Mucosa of gallbladder (tissue), 1 donor: ENCODE measurements at regions not wholly inside any gene's neighbourhood (a gene's known extent, or its start where the extent isn't known, plus 50 kb on each side); places are given as distances from the start of the nearest gene placed in this dataset.
"Not testable (repeated sequence)": the region's sequence is repeated elsewhere in the genome, so short reads cannot be mapped to it uniquely, and the experiment has no call there.

ENCODE experiments used
- DNase-seq: peaks from one replicate; pipeline ENCODE4 v3.0.0-alpha.2; 2020; ENCODE audit warnings: low spot score
- donor health status: DM: no; HTN: no; CAD: no.

DNA sequence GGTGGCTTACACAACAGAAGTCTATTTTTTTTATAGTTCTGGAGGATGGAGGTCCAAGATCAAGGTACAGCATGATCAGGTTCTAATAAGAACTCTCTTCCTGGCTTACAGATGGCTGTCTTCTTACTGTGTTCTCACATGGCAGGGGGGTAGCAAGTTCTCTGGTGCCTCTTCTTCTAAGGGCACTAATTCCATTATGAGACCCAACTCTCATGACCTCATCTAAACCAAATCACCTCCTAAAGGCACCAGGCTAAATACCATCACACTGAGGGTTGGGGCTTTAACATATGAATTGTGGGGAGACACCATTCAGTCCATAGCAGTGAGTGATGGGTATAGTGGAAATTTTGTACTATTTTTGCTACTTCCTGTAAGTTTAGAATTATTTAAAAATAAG lies 75.2 kb upstream of the SLC4A7 start:
- DNase-seq: no peak

DNA sequence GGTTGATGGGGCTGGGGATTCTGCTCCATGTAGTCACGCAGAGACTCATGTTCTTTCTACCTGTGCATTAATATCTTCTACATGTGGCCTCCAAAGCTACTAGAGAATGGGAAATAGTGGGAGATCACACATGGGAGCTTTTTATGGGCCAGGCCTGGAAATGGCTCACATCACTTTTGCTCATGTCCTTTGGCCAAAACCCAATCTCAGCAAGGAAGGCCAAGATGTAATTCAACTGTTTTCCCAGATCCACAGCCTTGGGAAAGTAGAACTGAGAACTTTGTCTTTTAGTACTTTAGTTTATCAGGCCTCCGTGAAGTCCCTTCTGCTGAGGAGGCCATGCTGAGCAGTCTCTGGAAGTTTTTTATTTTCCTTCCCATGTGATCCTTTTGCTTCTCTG lies 73.2 kb upstream of the SLC4A7 start:
- DNase-seq: no peak

DNA sequence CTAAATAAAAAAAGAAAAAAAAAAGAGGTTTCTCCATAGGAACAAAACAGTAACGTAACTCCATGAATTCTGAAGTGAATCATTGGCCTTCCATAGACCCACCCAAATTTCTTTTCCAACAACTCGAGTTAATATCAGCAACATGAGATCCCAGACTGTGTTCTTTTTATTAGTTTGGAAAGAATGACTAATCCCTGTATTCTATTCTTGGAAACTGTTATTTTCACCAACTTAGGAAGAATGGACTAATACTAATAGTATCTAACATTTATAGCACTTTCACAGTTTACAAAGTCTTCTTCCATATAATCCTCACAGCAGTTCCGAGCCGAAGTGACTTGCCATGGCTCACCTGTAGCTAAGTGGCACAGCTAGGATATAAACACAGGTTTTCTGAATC lies 72.7 kb upstream of the SLC4A7 start:
- no peak for DNase-seq

DNA sequence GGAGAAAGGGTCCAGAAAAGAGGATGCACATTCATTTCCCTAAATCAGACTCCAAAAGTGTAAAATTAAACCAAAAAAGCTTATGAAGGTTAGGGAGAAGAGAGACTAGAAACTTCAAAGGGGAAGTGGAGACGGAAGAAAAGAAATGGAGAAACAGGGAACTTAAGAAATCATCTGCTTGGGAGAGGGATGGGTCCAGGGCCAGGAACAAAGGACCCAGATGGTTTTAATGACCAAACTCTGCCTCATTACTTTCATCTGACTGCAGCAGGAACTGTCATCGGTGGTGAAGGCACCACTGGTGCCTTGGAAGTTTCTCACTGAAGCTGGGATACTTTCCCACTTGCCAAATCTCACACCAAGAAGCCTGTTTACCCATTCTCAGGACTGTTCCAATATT lies 70.5 kb upstream of the SLC4A7 start:
- DNase-seq: no peak

DNA sequence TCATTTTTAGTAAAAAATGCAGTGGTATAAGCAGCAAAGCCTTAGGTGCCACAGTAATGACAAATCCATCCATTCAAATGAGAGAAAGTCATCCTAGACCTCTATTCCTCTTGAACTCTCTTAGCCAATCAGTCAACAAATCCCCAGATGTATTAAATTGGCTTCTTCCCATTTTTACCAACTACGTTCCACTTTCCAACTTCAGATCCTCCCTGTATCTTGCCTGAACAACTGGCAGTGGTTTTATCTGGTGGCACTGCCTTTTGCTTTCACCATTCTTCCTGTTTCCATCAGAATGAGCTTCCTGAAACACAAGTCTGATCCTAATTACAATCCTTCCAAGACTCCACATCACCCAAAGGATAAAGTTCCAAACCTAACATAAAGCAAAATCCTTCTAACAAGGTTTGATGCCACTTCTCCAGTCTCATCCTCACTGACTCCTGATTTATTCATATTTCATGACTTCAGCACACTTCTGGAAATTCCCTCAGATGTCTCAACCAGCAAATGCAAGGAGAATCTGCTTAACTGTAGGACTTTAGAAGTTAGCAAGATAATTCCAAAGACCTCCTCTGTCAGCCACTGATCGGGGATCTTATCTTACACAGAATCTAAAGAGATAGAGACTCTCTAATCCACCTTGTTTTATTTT lies 69.8 kb upstream of the SLC4A7 start:
- DNase-seq: no peak

DNA sequence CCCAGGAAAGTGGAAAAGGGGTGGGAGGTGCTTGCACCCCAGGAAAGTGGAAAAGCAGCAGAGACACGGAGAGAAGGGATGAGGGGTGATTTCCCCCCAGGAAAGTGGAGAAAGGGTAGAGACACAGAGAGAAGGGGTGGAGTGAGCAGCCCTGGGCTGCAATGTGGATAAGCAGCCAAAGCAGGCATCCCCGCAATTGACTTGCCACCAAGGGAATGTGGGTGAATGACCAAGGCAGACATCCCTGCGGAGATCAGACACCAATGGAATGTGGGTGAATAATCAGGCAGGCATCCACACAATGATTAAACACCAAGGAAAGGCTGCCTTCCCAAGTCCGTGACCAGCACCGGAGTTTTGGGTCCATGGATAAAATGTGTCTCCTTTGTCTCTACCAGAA lies 68.5 kb upstream of the SLC4A7 start:
- DNase-seq: not testable (repeated sequence)

DNA sequence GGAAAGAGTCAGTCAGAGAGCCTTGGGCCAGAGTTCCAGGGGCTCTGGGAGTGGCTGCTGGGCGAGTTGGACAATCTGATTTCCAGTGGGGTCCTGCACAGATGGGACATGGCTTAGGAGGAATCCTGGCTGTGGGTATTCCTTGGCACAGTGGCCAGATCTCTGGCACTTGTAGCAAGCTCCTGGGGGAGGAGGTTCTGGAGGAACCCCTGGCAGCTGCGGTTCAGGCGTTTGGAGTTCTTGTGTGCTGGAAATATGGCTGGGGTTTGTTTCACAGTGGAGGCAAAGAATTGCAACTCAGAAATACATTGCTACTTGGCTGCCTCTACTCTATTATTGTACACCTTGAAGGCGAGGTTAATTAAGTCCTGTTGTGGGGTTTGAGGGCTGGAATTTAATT lies 67.2 kb upstream of the SLC4A7 start:
- DNase-seq: not testable (repeated sequence)

DNA sequence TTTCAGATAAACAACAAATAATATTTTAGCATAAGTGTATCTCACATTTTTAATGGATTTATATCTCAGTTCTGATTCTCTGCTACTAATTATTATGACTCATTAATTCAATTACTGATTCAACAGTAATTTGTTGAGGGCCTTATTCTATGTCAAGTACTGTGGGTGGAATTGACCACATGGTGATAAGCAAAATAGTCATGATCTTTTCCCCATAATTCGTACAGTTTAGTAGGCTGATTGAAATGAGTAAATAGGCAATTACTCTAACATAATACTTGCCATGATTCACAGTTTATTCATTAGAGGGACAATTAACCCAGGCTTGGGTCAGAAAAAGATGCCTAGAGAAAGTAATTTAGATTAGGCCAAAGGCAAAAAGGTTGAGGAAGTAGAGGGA lies 60.9 kb upstream of the SLC4A7 start:
- no peak for DNase-seq

DNA sequence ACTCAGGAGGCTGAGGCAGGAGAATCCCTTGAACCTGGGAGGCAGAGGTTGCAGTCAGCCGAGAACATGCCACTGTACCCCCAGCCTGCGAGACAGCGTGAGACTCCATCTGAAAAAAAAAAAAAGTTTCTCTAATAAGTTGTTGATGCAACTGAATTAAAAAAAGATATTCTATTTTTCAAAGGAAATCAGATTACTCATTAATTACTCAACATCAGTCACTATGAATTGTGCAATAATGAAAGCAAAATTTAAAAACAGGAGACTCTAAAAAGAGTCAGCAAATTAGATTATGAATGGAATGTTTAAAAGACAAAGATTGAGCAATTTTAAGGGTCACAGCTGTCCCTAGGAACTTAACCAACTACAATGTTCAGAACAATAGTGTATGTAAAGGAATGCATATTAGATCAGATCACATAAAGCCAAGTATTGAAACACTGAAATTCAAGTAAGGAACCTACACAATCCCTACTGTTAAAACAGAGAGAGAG lies 60.2 kb upstream of the SLC4A7 start:
- no peak for DNase-seq

DNA sequence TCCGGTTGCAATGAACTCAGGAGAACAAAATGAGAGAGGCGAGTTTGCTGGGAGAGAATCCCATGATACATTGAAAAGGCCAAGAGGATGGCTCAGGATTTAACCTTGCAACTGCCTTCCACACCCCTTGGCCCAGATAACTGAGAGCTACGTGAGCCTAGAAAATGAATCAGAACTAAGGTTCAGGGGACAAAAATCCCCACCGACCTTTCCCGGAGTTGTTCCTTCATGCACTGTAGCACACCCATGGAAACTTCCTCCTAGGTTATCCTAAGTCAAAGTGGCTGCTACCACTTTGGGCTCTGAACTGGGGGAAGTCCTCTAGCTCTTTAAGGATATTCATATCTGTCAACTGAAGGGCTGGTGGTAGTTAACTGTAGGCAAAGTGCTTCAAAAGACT lies 58.3 kb upstream of the SLC4A7 start:
- DNase-seq: no peak

DNA sequence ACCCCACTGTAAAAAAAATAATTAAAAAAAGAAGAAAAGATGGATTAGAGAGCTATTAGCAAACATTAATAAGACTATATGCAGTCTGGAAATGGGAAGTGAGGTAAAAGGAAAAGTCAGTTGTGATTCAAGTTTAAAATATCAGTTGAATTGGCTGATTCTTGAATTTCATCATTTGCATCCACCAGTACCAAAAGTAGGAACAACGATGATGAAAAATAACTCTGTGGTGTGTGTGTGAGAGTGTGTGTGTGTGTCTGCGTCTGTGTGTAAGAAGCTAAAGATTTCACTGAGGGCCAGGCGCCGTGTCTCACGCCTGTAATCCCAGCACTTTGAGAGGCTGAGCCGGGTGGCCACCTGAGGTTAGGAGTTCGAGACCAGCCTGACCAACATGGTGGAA lies 56.0 kb upstream of the SLC4A7 start:
- no peak for DNase-seq

DNA sequence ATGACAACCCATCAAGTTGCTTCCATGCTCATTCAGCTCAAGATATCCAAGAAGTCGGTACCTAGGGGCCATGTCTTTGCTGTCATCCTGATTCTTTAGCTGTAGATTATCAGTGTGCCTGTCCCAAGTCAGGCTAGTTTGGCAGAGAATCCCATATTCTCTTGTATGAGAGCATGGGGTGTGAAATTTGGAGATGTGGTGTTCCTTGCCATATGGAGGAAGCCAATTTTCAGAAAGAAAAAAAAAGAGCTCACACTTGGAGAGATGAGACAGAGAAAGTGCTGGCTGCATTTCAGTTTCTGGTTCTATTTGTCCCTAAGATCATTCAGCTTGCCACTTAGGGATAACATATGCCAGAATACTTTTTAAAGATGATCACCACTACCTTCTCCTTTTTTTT lies 52.3 kb upstream of the SLC4A7 start:
- DNase-seq: no peak

DNA sequence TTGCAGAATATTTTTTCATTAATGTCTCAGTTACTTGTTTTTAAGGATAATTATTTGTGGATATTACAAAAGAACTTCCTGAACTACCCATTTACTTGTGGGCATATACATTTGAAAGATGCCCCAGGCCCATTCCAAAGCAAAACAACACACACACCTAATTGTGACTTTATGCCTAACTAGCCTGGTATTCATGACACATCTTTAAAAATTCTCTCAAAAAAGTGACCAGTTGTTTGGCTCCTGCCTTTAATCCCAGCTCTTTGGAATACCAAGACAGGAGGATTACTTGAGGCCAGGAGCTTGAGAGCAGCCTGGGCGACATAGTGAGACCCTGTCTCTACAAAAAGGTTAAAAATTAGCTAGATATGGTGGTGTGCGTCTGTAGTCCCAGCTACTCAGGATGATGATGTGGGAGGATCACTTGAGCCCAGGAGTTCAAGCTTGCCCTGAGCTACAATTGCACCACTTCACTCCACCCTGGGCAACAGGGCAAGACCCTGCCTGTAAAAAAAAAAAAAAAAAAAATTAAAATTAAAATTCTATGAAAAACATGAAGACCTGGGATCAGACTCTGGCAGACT lies 51.7 kb upstream of the SLC4A7 start:
- no peak for DNase-seq

DNA sequence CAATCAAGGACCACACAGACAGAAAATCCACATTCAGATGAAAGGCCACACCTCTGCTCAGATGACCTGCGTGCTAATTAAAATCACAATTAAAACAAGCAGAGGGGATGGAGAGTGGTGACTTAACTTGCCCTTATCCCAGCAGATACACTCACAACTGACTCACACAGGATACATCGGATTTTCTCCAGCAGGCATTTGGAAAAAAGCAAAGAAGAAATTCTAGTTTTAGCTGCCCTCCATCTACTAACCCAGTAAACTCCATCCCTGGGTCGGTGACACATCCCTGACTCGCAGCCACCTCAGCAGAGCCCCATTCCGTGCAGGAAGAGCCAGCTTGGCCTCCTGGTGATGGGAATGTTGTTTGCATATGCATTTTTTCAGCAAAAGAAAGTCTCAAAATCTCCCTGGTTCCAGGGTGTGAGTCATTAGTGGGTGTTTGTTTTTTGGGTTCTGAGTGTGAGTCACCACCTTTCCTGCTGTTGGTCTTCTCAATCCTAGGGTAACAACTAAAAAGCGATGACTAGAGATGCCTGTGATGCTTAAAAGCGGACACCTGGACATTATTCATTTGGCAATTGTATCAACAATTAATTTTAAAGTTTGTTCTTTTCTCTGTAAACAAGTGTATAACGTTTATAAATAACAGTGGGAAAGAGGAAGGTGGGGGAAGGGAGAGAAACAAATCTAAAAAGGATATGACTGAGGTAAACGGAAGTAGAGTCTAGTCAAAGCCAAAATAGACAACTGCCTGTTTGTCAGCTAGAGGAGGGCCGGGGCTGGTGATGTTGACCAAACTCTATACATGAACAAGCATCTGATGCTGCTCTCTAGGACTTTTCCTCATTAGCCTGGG lies 49.8 kb upstream of the SLC4A7 start:
- DNase-seq: peak; percentile 14
